H1 (cell line): ENCODE measurements at regions not wholly inside any gene's neighbourhood (a gene's known extent, or its start where the extent isn't known, plus 50 kb on each side); places are given as distances from the start of the nearest gene placed in this dataset.

Experiments
- CTCF ChIA-PET: fragments of 300-600 bp; sonication (Branson Sonifier 250); formaldehyde crosslinking; loops from one replicate; lab custom pipeline; 2021; ENCODE audit not compliant: partially characterized antibody; lab: Charles Lee
- POLR2A ChIA-PET: fragments of 300-600 bp; sonication (Branson Sonifier 250); formaldehyde crosslinking; loops from one replicate; lab custom pipeline; 2021; ENCODE audit warnings: inconsistent platforms; ENCODE audit not compliant: partially characterized antibody; lab: Charles Lee
- DNase-seq, 2 experiments: peaks; one replicate each; pipeline versions ENCODE4 v3.0.0 to v3.0.0-alpha.2; 2010 to 2022; ENCODE audit warnings: low spot score in 2 of 2, low read depth in 1 of 2, mixed read lengths in 1 of 2
- FAIRE-seq: peaks from 2 replicates; lab custom pipeline; 2011; peaks lifted over from hg19 to GRCh38; lab: Jason Lieb, UNC
- H2AFZ ChIP-seq: 2 replicates; pipeline ENCODE4 v1.8.1; 2012; ENCODE audit warnings: low read length, inconsistent platforms
- H2AK5ac ChIP-seq: 2 replicates; pipeline ENCODE4 v1.6.1; 2013; ENCODE audit warnings: low read depth, low read length
- H2BK120ac ChIP-seq: replicated peaks from 2 replicates; pipeline ENCODE3; 2013; ENCODE audit warnings: low read depth, low read length, inconsistent platforms
- H2BK12ac ChIP-seq: 2 replicates; pipeline ENCODE4 v1.6.1; 2013; ENCODE audit warnings: low read depth, low read length
- H2BK15ac ChIP-seq: 2 replicates; pipeline ENCODE4 v1.6.1; 2013; ENCODE audit warnings: low read length
- H2BK20ac ChIP-seq: 2 replicates; pipeline ENCODE4 v1.6.1; 2013; ENCODE audit warnings: low read length
- H2BK5ac ChIP-seq: 2 replicates; pipeline ENCODE4 v1.6.1; 2013; ENCODE audit warnings: low read depth, low read length
- H3K14ac ChIP-seq: 2 replicates; pipeline ENCODE4 v1.6.1; 2013; ENCODE audit warnings: inconsistent platforms; ENCODE audit not compliant: insufficient read length
- H3K18ac ChIP-seq: 2 replicates; pipeline ENCODE4 v1.6.1; 2013; ENCODE audit warnings: low read length; ENCODE audit errors: extremely low read depth
- H3K23ac ChIP-seq: 2 replicates; pipeline ENCODE4 v1.6.1; 2013; ENCODE audit warnings: inconsistent platforms; ENCODE audit not compliant: insufficient read length
- H3K23me2 ChIP-seq: 2 replicates; pipeline ENCODE4 v1.6.1; 2013; ENCODE audit warnings: low read depth, low read length
- H3K27ac ChIP-seq: 2 replicates; pipeline ENCODE4 v1.6.1; 2011; ENCODE audit warnings: low read depth, low read length, inconsistent platforms
- H3K27me3 ChIP-seq, 4 experiments: replicated peaks in 1 of 4; 1 replicate in 1 of 4; 2 replicates in 3 of 4; pipeline versions ENCODE4 v1.6.1 to v1.8.1; 2011 to 2013; ENCODE audit warnings: low read length in 3 of 4, mild to moderate bottlenecking in 3 of 4, inconsistent platforms in 2 of 4, mixed read lengths in 2 of 4, moderate library complexity in 1 of 4; ENCODE audit not compliant: control insufficient read depth in 3 of 4, insufficient read depth in 3 of 4; ENCODE audit errors: extremely low read depth in 1 of 4
- H3K36me3 ChIP-seq, 4 experiments: 2 replicates each; pipeline versions ENCODE4 v1.6.1 to v1.8.1; 2011 to 2013; ENCODE audit warnings: mild to moderate bottlenecking in 4 of 4, low read length in 3 of 4, moderate library complexity in 2 of 4, control low read depth in 1 of 4, inconsistent platforms in 1 of 4; ENCODE audit not compliant: insufficient read depth in 4 of 4, control insufficient read depth in 2 of 4
- H3K4ac ChIP-seq: replicated peaks from 2 replicates; pipeline ENCODE3; 2013; ENCODE audit warnings: low read length, low read depth, mixed read lengths, inconsistent platforms; ENCODE audit not compliant: insufficient read length
- H3K4me1 ChIP-seq, 4 experiments: replicated peaks in 1 of 4; 1 replicate in 1 of 4; 2 replicates in 3 of 4; pipeline versions ENCODE4 v1.6.1 to v1.8.1; 2011 to 2013; ENCODE audit warnings: low read length in 3 of 4, inconsistent platforms in 2 of 4, mixed read lengths in 1 of 4; ENCODE audit not compliant: insufficient read depth in 4 of 4, control insufficient read depth in 3 of 4
- H3K4me2 ChIP-seq, 2 experiments: 2 replicates each; pipeline versions ENCODE4 v1.6.1 to v1.8.1; 2011 to 2013; ENCODE audit warnings: low read depth in 2 of 2, low read length in 2 of 2, control low read depth in 1 of 2, inconsistent platforms in 1 of 2, mild to moderate bottlenecking in 1 of 2; ENCODE audit not compliant: insufficient read depth in 1 of 2
- H3K4me3 ChIP-seq, 4 experiments: fragments of 200-600, 300-600 bp in 1 of 4; sonication (generic), shearing (Covaris generic), sonication (Bioruptor Twin) in 1 of 4; 2 replicates each; pipeline versions ENCODE4 v1.5.1 to v1.8.1; 2011 to 2016; ENCODE audit warnings: low read length in 4 of 4, low read depth in 3 of 4, control low read depth in 2 of 4, inconsistent platforms in 2 of 4, mild to moderate bottlenecking in 2 of 4, mixed read lengths in 1 of 4, moderate library complexity in 1 of 4; ENCODE audit not compliant: insufficient read depth in 2 of 4; ENCODE audit errors: extremely low read depth in 1 of 4
- H3K56ac ChIP-seq: replicated peaks from 2 replicates; pipeline ENCODE3; 2013; ENCODE audit warnings: low read depth, mild to moderate bottlenecking, mixed read lengths, low read length, inconsistent platforms; ENCODE audit not compliant: insufficient read length
- H3K79me1 ChIP-seq: 2 replicates; pipeline ENCODE4 v1.6.1; 2013; ENCODE audit warnings: low read depth, low read length, control low read depth
- H3K79me2 ChIP-seq, 2 experiments: 2 replicates each; pipeline versions ENCODE4 v1.6.1 to v1.8.1; 2012 to 2013; ENCODE audit warnings: low read length in 2 of 2, mild to moderate bottlenecking in 2 of 2, inconsistent platforms in 1 of 2; ENCODE audit not compliant: insufficient read depth in 2 of 2, control insufficient read depth in 1 of 2
- H3K9ac ChIP-seq, 4 experiments: replicated peaks in 1 of 4; 1 replicate in 1 of 4; 2 replicates in 3 of 4; pipeline versions ENCODE4 v1.6.1 to v1.8.1; 2011 to 2013; ENCODE audit warnings: low read depth in 3 of 4, low read length in 3 of 4, control low read depth in 2 of 4, mild to moderate bottlenecking in 2 of 4, moderate library complexity in 2 of 4, inconsistent platforms in 1 of 4; ENCODE audit errors: extremely low read depth in 1 of 4
- H3K9me3 ChIP-seq, 2 experiments: 2 replicates each; pipeline versions ENCODE4 v1.6.1 to v1.8.1; 2012 to 2013; ENCODE audit warnings: mild to moderate bottlenecking in 2 of 2, moderate library complexity in 2 of 2, control low read depth in 1 of 2, inconsistent platforms in 1 of 2, low read depth in 1 of 2, low read length in 1 of 2, mixed read lengths in 1 of 2; ENCODE audit not compliant: insufficient read depth in 2 of 2
- H4K20me1 ChIP-seq, 2 experiments: replicated peaks in 1 of 2; 2 replicates each; pipeline versions ENCODE3 to v1.8.1; 2011 to 2013; ENCODE audit warnings: inconsistent platforms in 2 of 2, low read length in 2 of 2, mild to moderate bottlenecking in 1 of 2; ENCODE audit not compliant: insufficient read depth in 2 of 2, control insufficient read depth in 1 of 2
- H4K5ac ChIP-seq: 2 replicates; pipeline ENCODE4 v1.6.1; 2013; ENCODE audit warnings: low read length, low read depth, mixed read lengths, inconsistent platforms; ENCODE audit not compliant: insufficient read length
- H4K8ac ChIP-seq: 2 replicates; pipeline ENCODE4 v1.8.0; 2013; ENCODE audit warnings: mild to moderate bottlenecking, moderate library complexity, low read length, inconsistent platforms; ENCODE audit not compliant: insufficient read depth; ENCODE audit errors: extremely low read depth
- H4K91ac ChIP-seq: replicated peaks from 2 replicates; pipeline ENCODE3; 2013; ENCODE audit warnings: low read length, mixed read lengths, inconsistent platforms; ENCODE audit not compliant: insufficient read length
- ATF3 ChIP-seq: IDR thresholded peaks from 2 replicates; pipeline ENCODE4 v1.6.1; 2011; ENCODE audit warnings: low read depth, mild to moderate bottlenecking, low read length; ENCODE audit not compliant: insufficient read depth
- BCL11A ChIP-seq, 2 experiments: IDR thresholded peaks; one replicate each; pipeline ENCODE4 v1.6.1; 2011; ENCODE audit warnings: low read depth in 2 of 2, low read length in 2 of 2, mild to moderate bottlenecking in 2 of 2
- CHD1 ChIP-seq: IDR thresholded peaks from 2 replicates; pipeline ENCODE4 v1.6.1; 2012; ENCODE audit warnings: low read depth, low read length, improper control_type of control experiment
- E2F6 ChIP-seq: IDR thresholded peaks from 2 replicates; pipeline ENCODE4 v1.6.1; 2012; ENCODE audit warnings: inconsistent platforms
- JUN ChIP-seq: IDR thresholded peaks from 2 replicates; pipeline ENCODE4 v1.6.1; 2011; ENCODE audit warnings: low read depth, mild to moderate bottlenecking, improper control_type of control experiment, low read length
- KDM5A ChIP-seq: fragments of 200-600 bp; IDR thresholded peaks from 2 replicates; pipeline ENCODE4 v1.7.1; 2012; ENCODE audit warnings: mild to moderate bottlenecking, low read length, inconsistent platforms, mixed read lengths
- POLR2AphosphoS5 ChIP-seq: IDR thresholded peaks from 2 replicates; pipeline ENCODE4 v1.6.1; 2011; ENCODE audit warnings: low read depth, low read length
- RAD21 ChIP-seq, 2 experiments: IDR thresholded peaks in 1 of 2; conservative IDR thresholded peaks in 1 of 2; 2 replicates each; pipeline ENCODE4 v1.6.1; 2011; ENCODE audit warnings: low read depth in 2 of 2, low read length in 2 of 2, improper control_type of control experiment in 1 of 2, inconsistent platforms in 1 of 2, mild to moderate bottlenecking in 1 of 2, moderate library complexity in 1 of 2
- RFX5 ChIP-seq: IDR thresholded peaks from 2 replicates; pipeline ENCODE4 v1.6.1; 2011; ENCODE audit warnings: low read depth, low read length, improper control_type of control experiment, borderline replicate concordance
- SIRT6 ChIP-seq: IDR thresholded peaks from one replicate; pipeline ENCODE4 v1.7.1; 2012; ENCODE audit warnings: low read length, inconsistent platforms
- YY1 ChIP-seq: IDR thresholded peaks from 2 replicates; pipeline ENCODE4 v1.6.1; 2011; ENCODE audit warnings: low read depth, mild to moderate bottlenecking, low read length
- WGBS, 2 experiments: shearing (Covaris generic) in 1 of 2; methylation state at CpG; one replicate each; pipeline versions ENCODE4 v1.1.6 to v1.1.7; 2013 to 2015; ENCODE audit warnings: low lambda C conversion rate in 2 of 2, mixed read lengths in 2 of 2, inconsistent platforms in 1 of 2, low coverage in 1 of 2, missing lambda C conversion rate in 1 of 2; ENCODE audit not compliant: insufficient replicate concordance in 2 of 2, insufficient coverage in 1 of 2, insufficient read length in 1 of 2; ENCODE audit errors: extremely low coverage in 1 of 2, missing lambda C conversion rate in 1 of 2; 5-methylcytosine and 5-hydroxymethylcytosine counted together
- TF ChIP-seq, protein P1 (sequence below): IDR thresholded peaks from 2 replicates; pipeline ENCODE4 v1.6.1; 2012; ENCODE audit warnings: low read length, inconsistent platforms

GRCh38 chr2:149725234-149725633 lies 137.7 kb upstream of the MMADHC start:
- Histone ChIP-seq H4K91ac (no peak overlapping the region), H3K23me2 (no peaks in the 10 kb centered on the region), H4K20me1 (no peaks in the 10 kb centered on the region), H2AK5ac (no peak overlapping the region), H3K9ac (no peak overlapping the region), H2BK120ac (no peak overlapping the region), H3K27me3 (peaks cover 0 to 1% (median 0%) of the 10 kb centered on the region in 4 experiments; a peak in 1 of 7 replicates), H3K4me3 (no peak overlapping the region), H3K9me3 (no peaks in the 10 kb centered on the region), H3K36me3 (no peaks in the 10 kb centered on the region), H4K5ac (no peak overlapping the region), H3K27ac (no peak overlapping the region), H2BK15ac (no peak overlapping the region), H4K8ac (no peak overlapping the region), H2BK5ac (no peak overlapping the region), H3K79me2 (no peaks in the 10 kb centered on the region), H3K23ac (no peak overlapping the region), H2BK12ac (no peak overlapping the region), H3K79me1 (no peaks in the 10 kb centered on the region), H2AFZ (no peak overlapping the region), H3K4me2 (no peak overlapping the region), H3K4ac (no peak overlapping the region), H3K56ac (no peak overlapping the region), H3K18ac (no peak overlapping the region), H3K4me1 (no peaks in the 10 kb centered on the region), H2BK20ac (no peak overlapping the region), H3K14ac (no peak overlapping the region)
- FAIRE-seq, result no peak
- WGBS, 2 experiments, result 95% methylated on average over 2 of the region's 2 CpGs; no CpG with 5 or more reads in 1 of the 2 experiments
- POLR2A ChIA-PET, result no interaction called here
- CTCF ChIA-PET, result no interaction called here
- no peak for DNase-seq
- TF ChIP-seq JUN (no peak), BCL11A (IDR thresholded peaks at IDR 0.05; ENCODE audit: low read depth in 2 of 2, low read length in 2 of 2) (no peak), SIRT6 (no peak), ATF3 (no peak), KDM5A (no peak), YY1 (no peak), RFX5 (no peak), POLR2AphosphoS5 (no peak), RAD21 (IDR thresholded peaks at IDR 0.05 in 1 of 2, conservative IDR thresholded peaks at IDR 0.05 in 1 of 2; ENCODE audit: low read depth in 2 of 2, low read length in 2 of 2) (no peak), E2F6 (no peak), CHD1 (no peak)
- TF ChIP-seq, protein P1, sequence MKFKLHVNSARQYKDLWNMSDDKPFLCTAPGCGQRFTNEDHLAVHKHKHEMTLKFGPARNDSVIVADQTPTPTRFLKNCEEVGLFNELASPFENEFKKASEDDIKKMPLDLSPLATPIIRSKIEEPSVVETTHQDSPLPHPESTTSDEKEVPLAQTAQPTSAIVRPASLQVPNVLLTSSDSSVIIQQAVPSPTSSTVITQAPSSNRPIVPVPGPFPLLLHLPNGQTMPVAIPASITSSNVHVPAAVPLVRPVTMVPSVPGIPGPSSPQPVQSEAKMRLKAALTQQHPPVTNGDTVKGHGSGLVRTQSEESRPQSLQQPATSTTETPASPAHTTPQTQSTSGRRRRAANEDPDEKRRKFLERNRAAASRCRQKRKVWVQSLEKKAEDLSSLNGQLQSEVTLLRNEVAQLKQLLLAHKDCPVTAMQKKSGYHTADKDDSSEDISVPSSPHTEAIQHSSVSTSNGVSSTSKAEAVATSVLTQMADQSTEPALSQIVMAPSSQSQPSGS, result no peak
